ENCODE measurements at regions not wholly inside any gene's neighbourhood (a gene's known extent, or its start where the extent isn't known, plus 50 kb on each side); places are given as distances from the start of the nearest gene placed in this dataset.

- POLR2A ChIA-PET = no interaction called here
- WGBS (ENCODE audit: insufficient coverage) = 91% methylated on average over 4 of the region's 5 CpGs
- Histone ChIP-seq H3K27ac (ENCODE audit: insufficient read depth in 1 of 2, low read depth in 1 of 2, low read length in 2 of 2, poor library complexity in 1 of 2, severe bottlenecking in 2 of 2) (no peak overlapping the region), H3K36me3 (ENCODE audit: control insufficient read depth in 4 of 4, insufficient read depth in 4 of 4, low read length in 3 of 4) (no peaks in the 10 kb centered on the region), H3K4me3 (ENCODE audit: control insufficient read depth in 1 of 7, extremely low read depth in 1 of 7, insufficient read depth in 4 of 7, low read depth in 2 of 7, low read length in 6 of 7) (no peak overlapping the region), H3K9me3 (ENCODE audit: control extremely low read depth in 1 of 5, control insufficient read depth in 4 of 5, insufficient read depth in 2 of 5, low read depth in 1 of 5, low read length in 4 of 5) (peaks cover 0 to 20% (median 8%) of the 10 kb centered on the region in 5 experiments), H3K27me3 (replicated peaks in 2 of 5; ENCODE audit: control insufficient read depth in 4 of 5, insufficient read depth in 5 of 5, low read length in 4 of 5) (no peaks in the 10 kb centered on the region), H3K4me1 (ENCODE audit: control extremely low read depth in 1 of 4, control insufficient read depth in 4 of 4, insufficient read depth in 4 of 4, low read length in 3 of 4) (no peaks in the 10 kb centered on the region)
- CTCF ChIA-PET = interaction anchor here (1.1 kb wide), 1 partner anchor 28 kb away, joined by 4 read pairs; no protein-coding TSS in a partner anchor
- DNase-seq = no peak
Measured at GRCh38 chr9:78397454-78397853, 100.5 kb downstream of the PSAT1 start.

- Histone ChIP-seq H3K9me3 (ENCODE audit: control extremely low read depth in 1 of 5, control insufficient read depth in 4 of 5, insufficient read depth in 2 of 5, low read depth in 1 of 5, low read length in 4 of 5) (peaks cover 0 to 19% (median 8%) of the 10 kb centered on the region in 5 experiments), H3K4me3 (ENCODE audit: control insufficient read depth in 1 of 7, extremely low read depth in 1 of 7, insufficient read depth in 4 of 7, low read depth in 2 of 7, low read length in 6 of 7) (no peak overlapping the region), H3K36me3 (ENCODE audit: control insufficient read depth in 4 of 4, insufficient read depth in 4 of 4, low read length in 3 of 4) (no peaks in the 10 kb centered on the region), H3K4me1 (ENCODE audit: control extremely low read depth in 1 of 4, control insufficient read depth in 4 of 4, insufficient read depth in 4 of 4, low read length in 3 of 4) (no peaks in the 10 kb centered on the region), H3K27me3 (replicated peaks in 2 of 5; ENCODE audit: control insufficient read depth in 4 of 5, insufficient read depth in 5 of 5, low read length in 4 of 5) (no peaks in the 10 kb centered on the region), H3K27ac (ENCODE audit: insufficient read depth in 1 of 2, low read depth in 1 of 2, low read length in 2 of 2, poor library complexity in 1 of 2, severe bottlenecking in 2 of 2) (no peak overlapping the region)
- ChIA-PET CTCF (no interaction called here), POLR2A (no interaction called here)
- DNase-seq = no peak
Measured at GRCh38 chr9:78399153-78399552, 102.2 kb downstream of the PSAT1 start.

- Histone ChIP-seq H3K27ac (ENCODE audit: insufficient read depth in 1 of 2, low read depth in 1 of 2, low read length in 2 of 2, poor library complexity in 1 of 2, severe bottlenecking in 2 of 2) (no peak overlapping the region), H3K27me3 (replicated peaks in 2 of 5; ENCODE audit: control insufficient read depth in 4 of 5, insufficient read depth in 5 of 5, low read length in 4 of 5) (no peaks in the 10 kb centered on the region), H3K9me3 (ENCODE audit: control extremely low read depth in 1 of 5, control insufficient read depth in 4 of 5, insufficient read depth in 2 of 5, low read depth in 1 of 5, low read length in 4 of 5) (peaks cover 0 to 6% (median 2%) of the 10 kb centered on the region in 5 experiments), H3K4me1 (ENCODE audit: control extremely low read depth in 1 of 4, control insufficient read depth in 4 of 4, insufficient read depth in 4 of 4, low read length in 3 of 4) (no peaks in the 10 kb centered on the region), H3K36me3 (ENCODE audit: control insufficient read depth in 4 of 4, insufficient read depth in 4 of 4, low read length in 3 of 4) (no peaks in the 10 kb centered on the region), H3K4me3 (ENCODE audit: control insufficient read depth in 1 of 7, extremely low read depth in 1 of 7, insufficient read depth in 4 of 7, low read depth in 2 of 7, low read length in 6 of 7) (no peak overlapping the region)
- POLR2A ChIA-PET = no interaction called here
- CTCF ChIA-PET = no interaction called here
- DNase-seq = no peak
Measured at GRCh38 chr9:78400496-78400895, 103.6 kb downstream of the PSAT1 start.

- CTCF ChIA-PET = no interaction called here
- POLR2A ChIA-PET = no interaction called here
- DNase-seq = no peak
- H3K36me3 ChIP-seq (ENCODE audit: control insufficient read depth in 4 of 4, insufficient read depth in 4 of 4, low read length in 3 of 4) = no peaks in the 10 kb centered on the region
- H3K9me3 ChIP-seq (ENCODE audit: control extremely low read depth in 1 of 5, control insufficient read depth in 4 of 5, insufficient read depth in 2 of 5, low read depth in 1 of 5, low read length in 4 of 5) = no peaks in the 10 kb centered on the region
- H3K27ac ChIP-seq (ENCODE audit: insufficient read depth in 1 of 2, low read depth in 1 of 2, low read length in 2 of 2, poor library complexity in 1 of 2, severe bottlenecking in 2 of 2) = no peak overlapping the region
- WGBS (ENCODE audit: insufficient coverage) = 60% methylated on average over 1 of the region's 3 CpGs
- H3K4me3 ChIP-seq (ENCODE audit: control insufficient read depth in 1 of 7, extremely low read depth in 1 of 7, insufficient read depth in 4 of 7, low read depth in 2 of 7, low read length in 6 of 7) = no peak overlapping the region
- no peaks in the 10 kb centered on the region for H3K4me1 ChIP-seq (ENCODE audit: control extremely low read depth in 1 of 4, control insufficient read depth in 4 of 4, insufficient read depth in 4 of 4, low read length in 3 of 4)
- H3K27me3 ChIP-seq (replicated peaks in 2 of 5; ENCODE audit: control insufficient read depth in 4 of 5, insufficient read depth in 5 of 5, low read length in 4 of 5) = no peaks in the 10 kb centered on the region
Measured at GRCh38 chr9:78405461-78405860, 108.5 kb downstream of the PSAT1 start.

- Histone ChIP-seq H3K4me1 (ENCODE audit: control extremely low read depth in 1 of 4, control insufficient read depth in 4 of 4, insufficient read depth in 4 of 4, low read length in 3 of 4) (no peaks in the 10 kb centered on the region), H3K27ac (ENCODE audit: insufficient read depth in 1 of 2, low read depth in 1 of 2, low read length in 2 of 2, poor library complexity in 1 of 2, severe bottlenecking in 2 of 2) (no peak overlapping the region), H3K4me3 (ENCODE audit: control insufficient read depth in 1 of 7, extremely low read depth in 1 of 7, insufficient read depth in 4 of 7, low read depth in 2 of 7, low read length in 6 of 7) (no peak overlapping the region), H3K27me3 (replicated peaks in 2 of 5; ENCODE audit: control insufficient read depth in 4 of 5, insufficient read depth in 5 of 5, low read length in 4 of 5) (no peaks in the 10 kb centered on the region), H3K36me3 (ENCODE audit: control insufficient read depth in 4 of 4, insufficient read depth in 4 of 4, low read length in 3 of 4) (no peaks in the 10 kb centered on the region), H3K9me3 (ENCODE audit: control extremely low read depth in 1 of 5, control insufficient read depth in 4 of 5, insufficient read depth in 2 of 5, low read depth in 1 of 5, low read length in 4 of 5) (no peaks in the 10 kb centered on the region)
- no CpG with 5 or more reads among the region's 1 CpG for WGBS (ENCODE audit: insufficient coverage)
- no peak for DNase-seq
- ChIA-PET CTCF (no interaction called here), POLR2A (no interaction called here)
Measured at GRCh38 chr9:78406146-78406545, 109.2 kb downstream of the PSAT1 start.

DNA sequence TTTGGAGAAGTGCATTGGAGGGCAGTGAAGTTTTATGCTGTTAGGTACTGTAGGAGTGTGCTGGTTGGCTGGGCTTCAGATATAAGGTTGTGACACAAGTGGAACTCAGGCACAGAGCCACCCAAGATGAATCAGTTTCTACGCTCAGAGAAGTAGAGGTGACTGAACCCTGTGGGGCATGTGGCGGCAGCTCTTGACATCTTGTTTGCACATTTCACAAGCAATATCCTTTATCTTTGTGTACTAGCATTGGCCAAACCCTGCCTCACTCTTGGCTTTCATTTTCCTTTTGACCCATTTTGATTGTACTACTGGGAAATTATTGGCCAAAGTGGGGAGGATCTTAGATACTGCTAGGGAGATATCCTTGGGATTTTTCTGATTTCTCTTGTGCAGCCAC lies 110.0 kb downstream of the PSAT1 start:
- DNase-seq = no peak
- Histone ChIP-seq H3K36me3 (ENCODE audit: control insufficient read depth in 4 of 4, insufficient read depth in 4 of 4, low read length in 3 of 4) (no peaks in the 10 kb centered on the region), H3K4me3 (ENCODE audit: control insufficient read depth in 1 of 7, extremely low read depth in 1 of 7, insufficient read depth in 4 of 7, low read depth in 2 of 7, low read length in 6 of 7) (no peak overlapping the region), H3K27ac (ENCODE audit: insufficient read depth in 1 of 2, low read depth in 1 of 2, low read length in 2 of 2, poor library complexity in 1 of 2, severe bottlenecking in 2 of 2) (no peak overlapping the region), H3K9me3 (ENCODE audit: control extremely low read depth in 1 of 5, control insufficient read depth in 4 of 5, insufficient read depth in 2 of 5, low read depth in 1 of 5, low read length in 4 of 5) (no peaks in the 10 kb centered on the region), H3K27me3 (replicated peaks in 2 of 5; ENCODE audit: control insufficient read depth in 4 of 5, insufficient read depth in 5 of 5, low read length in 4 of 5) (no peaks in the 10 kb centered on the region), H3K4me1 (ENCODE audit: control extremely low read depth in 1 of 4, control insufficient read depth in 4 of 4, insufficient read depth in 4 of 4, low read length in 3 of 4) (no peaks in the 10 kb centered on the region)
- 100% methylated on average over 2 of the region's 2 CpGs for WGBS (ENCODE audit: insufficient coverage)
- CTCF ChIA-PET = no interaction called here
- POLR2A ChIA-PET = no interaction called here

DNA sequence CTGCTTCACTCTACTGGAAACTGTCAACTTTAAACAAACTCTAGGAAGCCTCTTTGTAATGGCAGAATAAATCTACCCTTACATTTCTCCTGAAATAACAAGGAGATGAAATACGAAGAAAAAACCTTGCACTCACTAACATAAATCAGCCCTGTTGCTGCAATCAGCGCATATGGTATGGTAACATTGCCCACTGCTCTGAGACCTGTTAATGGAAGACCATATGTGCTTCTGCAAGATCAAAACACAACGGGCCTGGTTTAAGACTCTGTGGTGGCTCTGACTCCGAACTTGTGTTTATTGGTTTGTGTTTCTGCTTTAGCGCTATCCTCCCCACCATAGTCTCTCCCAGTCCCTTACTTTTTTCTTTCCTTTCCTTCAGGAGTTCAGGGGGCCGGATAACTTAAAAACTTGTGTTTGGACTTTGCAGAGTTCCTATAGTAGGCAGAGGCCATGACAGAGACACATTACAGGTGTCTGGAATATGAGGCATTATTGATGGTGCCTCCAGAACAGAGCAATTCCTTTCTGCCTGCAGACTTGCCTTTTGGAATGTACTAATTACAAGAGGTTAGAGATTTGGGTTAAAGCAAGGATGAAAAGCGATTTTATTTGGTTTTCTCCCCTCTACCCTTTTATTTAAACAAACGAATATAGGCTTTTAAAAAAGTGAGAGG lies 110.8 kb downstream of the PSAT1 start:
- ChIA-PET CTCF (interaction anchor here (0.5 kb wide), 1 partner anchor 1531 kb away, joined by 4 read pairs; no protein-coding TSS in a partner anchor), POLR2A (no interaction called here)
- H3K27ac ChIP-seq (ENCODE audit: insufficient read depth in 1 of 2, low read depth in 1 of 2, low read length in 2 of 2, poor library complexity in 1 of 2, severe bottlenecking in 2 of 2) = no peak overlapping the region
- no peak overlapping the region for H3K4me3 ChIP-seq (ENCODE audit: control insufficient read depth in 1 of 7, extremely low read depth in 1 of 7, insufficient read depth in 4 of 7, low read depth in 2 of 7, low read length in 6 of 7)
- no peaks in the 10 kb centered on the region for H3K4me1 ChIP-seq (ENCODE audit: control extremely low read depth in 1 of 4, control insufficient read depth in 4 of 4, insufficient read depth in 4 of 4, low read length in 3 of 4)
- no peaks in the 10 kb centered on the region for H3K9me3 ChIP-seq (ENCODE audit: control extremely low read depth in 1 of 5, control insufficient read depth in 4 of 5, insufficient read depth in 2 of 5, low read depth in 1 of 5, low read length in 4 of 5)
- no peaks in the 10 kb centered on the region for H3K36me3 ChIP-seq (ENCODE audit: control insufficient read depth in 4 of 4, insufficient read depth in 4 of 4, low read length in 3 of 4)
- DNase-seq = no peak
- 97% methylated on average over 5 of the region's 8 CpGs for WGBS (ENCODE audit: insufficient coverage)
- H3K27me3 ChIP-seq (replicated peaks in 2 of 5; ENCODE audit: control insufficient read depth in 4 of 5, insufficient read depth in 5 of 5, low read length in 4 of 5) = no peaks in the 10 kb centered on the region

Data from common myeloid progenitor, CD34-positive (primary cell).